Vagina (tissue), 2 donors: ENCODE measurements at regions not wholly inside any gene's neighbourhood (a gene's known extent, or its start where the extent isn't known, plus 50 kb on each side); places are given as distances from the start of the nearest gene placed in this dataset.
"Not testable (repeated sequence)": the region's sequence is repeated elsewhere in the genome, so short reads cannot be mapped to it uniquely, and the experiment has no call there.

ENCODE experiments used
- DNase-seq, 2 donors: peaks; one replicate each; pipeline ENCODE4 v3.0.0-alpha.2; 2017; ENCODE audit errors: extremely low spot score in 2 of 2
- H3K27ac ChIP-seq: fragments of 200-600 bp; sonication (generic); one replicate; pipeline ENCODE4 v1.5.1; 2019
- H3K27me3 ChIP-seq: fragments of 200-600 bp; sonication (generic); one replicate; pipeline ENCODE4 v1.5.1; 2019
- H3K36me3 ChIP-seq, 2 donors: fragments of 200-600 bp; sonication (generic); one replicate each; pipeline ENCODE4 v1.5.1; 2017 to 2019
- H3K4me1 ChIP-seq: fragments of 200-600 bp; sonication (generic); one replicate; pipeline ENCODE4 v1.5.1; 2019
- H3K4me3 ChIP-seq, 2 donors: fragments of 200-600 bp; sonication (generic); 1 replicate in 1 of 2; 2 replicates in 1 of 2; pipeline ENCODE4 v1.5.1; 2016 to 2019
- H3K9me3 ChIP-seq: fragments of 200-600 bp; sonication (generic); one replicate; pipeline ENCODE4 v1.5.1; 2019
- CTCF ChIP-seq, 3 experiments: fragments of 450-650 bp in 2 of 3; fragments of 200-600 bp in 1 of 3; sonication (generic) in 1 of 3; IDR thresholded peaks; one replicate each; pipeline ENCODE4 v1.5.1; 2017 to 2019; ENCODE audit warnings: antibody characterized with exemption in 3 of 3, mild to moderate bottlenecking in 2 of 3, moderate library complexity in 2 of 3
- POLR2A ChIP-seq, 2 donors: fragments of 450-650 bp; IDR thresholded peaks; one replicate each; pipeline ENCODE4 v1.6.1; 2017; ENCODE audit warnings: antibody characterized with exemption in 2 of 2, mild to moderate bottlenecking in 2 of 2, moderate library complexity in 2 of 2
- POLR2AphosphoS5 ChIP-seq, 2 donors: sonication (generic); formaldehyde crosslinking; IDR thresholded peaks; one replicate each; pipeline ENCODE4 v1.9.0; 2017; ENCODE audit warnings: antibody characterized with exemption in 2 of 2, mild to moderate bottlenecking in 2 of 2, low read depth in 1 of 2; ENCODE audit not compliant: insufficient read depth in 1 of 2
- intact Hi-C: fragments of 100-400 bp; cut with DNase I; formaldehyde crosslinking; loops from one replicate; pipeline ENCODE4 v1.15.1; 2023

DNA sequence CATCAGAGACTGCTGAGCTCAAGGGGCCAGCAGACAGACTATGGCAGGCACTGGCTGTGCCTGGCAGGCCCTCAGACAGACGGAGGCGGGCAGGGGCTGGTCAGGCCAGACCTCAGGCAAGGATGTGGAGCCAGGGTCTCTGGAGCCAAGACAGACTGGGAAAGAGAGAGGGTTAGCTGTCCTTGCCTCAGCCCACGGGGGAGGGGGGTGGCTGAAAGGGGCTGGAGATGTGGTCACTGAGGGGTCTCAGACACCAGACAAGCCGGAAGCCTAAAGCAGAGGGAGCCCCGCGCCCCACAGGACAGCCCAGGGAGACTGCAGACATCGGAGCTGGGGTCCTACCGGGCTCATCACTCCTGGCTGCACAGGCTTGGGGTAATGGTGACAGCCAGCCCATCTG is 141.2 kb upstream of the FOXD4L5 start:
- intact Hi-C loops = no loop called here
- H3K36me3 ChIP-seq = no peaks in the 10 kb centered on the region
- no peak overlapping the region for H3K4me3 ChIP-seq
- H3K27ac ChIP-seq = no peak overlapping the region
- TF ChIP-seq POLR2A (IDR thresholded peaks at IDR 0.05) = no peak
- TF ChIP-seq CTCF (IDR thresholded peaks at IDR 0.05) = no peak
- no peak for TF ChIP-seq POLR2AphosphoS5 (IDR thresholded peaks at IDR 0.05; ENCODE audit: insufficient read depth in 1 of 2, low read depth in 1 of 2)
- no peaks in the 10 kb centered on the region for H3K9me3 ChIP-seq
- no peak for DNase-seq
- no peaks in the 10 kb centered on the region for H3K4me1 ChIP-seq
- no peaks in the 10 kb centered on the region for H3K27me3 ChIP-seq

DNA sequence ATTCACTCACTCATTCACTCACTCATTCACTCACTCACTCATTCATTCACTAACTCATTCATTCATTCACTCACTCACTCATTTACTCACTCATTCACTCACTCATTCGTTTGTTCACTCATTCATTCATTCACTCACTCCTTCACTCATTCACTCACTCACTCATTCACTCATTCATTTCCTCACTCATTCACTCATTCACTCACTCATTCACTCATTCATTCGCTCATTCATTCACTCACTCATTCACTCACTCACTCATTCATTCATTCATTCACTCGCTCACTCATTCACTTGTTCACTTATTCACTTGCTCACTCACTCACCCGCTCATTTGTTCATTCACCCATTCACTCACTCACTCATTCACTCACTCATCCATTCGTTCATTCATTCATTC is 140.2 kb upstream of the FOXD4L5 start:
- intact Hi-C loops, H3K4me3 ChIP-seq, H3K27me3 ChIP-seq, DNase-seq, H3K4me1 ChIP-seq, H3K36me3 ChIP-seq, H3K27ac ChIP-seq, H3K9me3 ChIP-seq: not testable (repeated sequence)

DNA sequence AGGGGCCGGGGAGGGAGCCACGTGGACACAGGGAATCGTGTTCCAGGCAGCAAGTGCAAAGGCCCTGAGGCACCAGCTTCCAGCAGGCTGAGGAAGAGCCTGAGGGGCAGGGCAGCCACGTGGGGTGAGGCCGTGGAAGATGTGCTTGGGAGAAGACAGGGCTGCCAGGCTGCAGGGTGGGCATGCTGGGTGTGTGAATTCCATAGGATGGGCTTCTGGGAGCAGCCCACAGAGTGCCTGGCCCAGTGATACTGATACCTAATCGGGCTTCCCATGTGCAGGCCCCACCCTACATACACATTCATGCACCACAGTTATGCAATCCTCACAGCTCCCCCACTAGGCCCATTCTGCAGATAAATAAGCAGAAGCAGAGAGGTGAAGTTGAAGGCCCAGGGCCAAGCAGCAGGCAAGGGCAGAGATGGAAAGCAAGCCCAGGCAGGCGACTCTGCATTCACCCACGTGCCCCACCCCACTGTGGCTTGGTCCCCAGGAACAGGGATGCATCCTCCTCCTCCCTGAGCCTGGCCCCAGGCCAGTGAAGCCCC is 139.5 kb upstream of the FOXD4L5 start:
- H3K36me3 ChIP-seq, H3K9me3 ChIP-seq, H3K27me3 ChIP-seq, H3K4me1 ChIP-seq, DNase-seq, H3K4me3 ChIP-seq, H3K27ac ChIP-seq, intact Hi-C loops: not testable (repeated sequence)

DNA sequence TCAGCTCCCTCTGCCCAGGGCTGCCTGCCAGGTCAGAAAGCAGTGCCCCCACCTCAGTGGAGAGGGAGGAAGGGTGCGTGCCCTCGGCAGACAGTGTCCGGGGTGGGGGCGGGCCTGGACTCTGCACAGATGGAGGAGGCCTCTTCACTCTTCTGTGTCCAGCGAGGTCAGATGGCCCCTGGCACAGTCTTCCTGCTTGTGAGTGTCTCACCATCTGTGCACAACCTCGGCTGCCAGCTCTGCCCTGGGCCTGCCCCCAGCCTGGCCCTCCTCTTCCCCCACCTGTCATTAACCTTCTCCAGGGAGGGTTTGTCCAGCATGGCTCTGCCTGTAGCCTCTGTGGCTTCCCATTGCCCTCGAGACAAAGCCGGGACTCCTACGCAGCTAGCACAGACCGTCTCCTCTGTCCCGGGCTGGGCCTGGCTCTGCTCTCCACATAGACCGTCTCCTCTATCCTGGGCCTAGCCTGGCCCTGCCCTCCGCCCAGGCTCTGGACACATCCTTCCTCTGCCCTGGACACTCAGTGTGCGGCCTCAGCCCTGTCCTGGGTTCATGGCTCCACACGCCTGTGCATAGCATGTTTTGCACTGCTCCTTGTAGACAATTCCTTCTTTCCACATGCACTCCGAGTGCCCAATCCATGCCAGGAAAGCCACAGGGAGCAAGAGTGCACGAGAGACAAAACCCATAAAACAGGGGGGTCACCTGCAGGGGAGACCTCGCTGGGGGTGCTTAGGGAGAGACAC is 138.9 kb upstream of the FOXD4L5 start:
- H3K36me3 ChIP-seq, H3K9me3 ChIP-seq, H3K27ac ChIP-seq, H3K4me1 ChIP-seq, H3K4me3 ChIP-seq, H3K27me3 ChIP-seq, intact Hi-C loops, DNase-seq: not testable (repeated sequence)

DNA sequence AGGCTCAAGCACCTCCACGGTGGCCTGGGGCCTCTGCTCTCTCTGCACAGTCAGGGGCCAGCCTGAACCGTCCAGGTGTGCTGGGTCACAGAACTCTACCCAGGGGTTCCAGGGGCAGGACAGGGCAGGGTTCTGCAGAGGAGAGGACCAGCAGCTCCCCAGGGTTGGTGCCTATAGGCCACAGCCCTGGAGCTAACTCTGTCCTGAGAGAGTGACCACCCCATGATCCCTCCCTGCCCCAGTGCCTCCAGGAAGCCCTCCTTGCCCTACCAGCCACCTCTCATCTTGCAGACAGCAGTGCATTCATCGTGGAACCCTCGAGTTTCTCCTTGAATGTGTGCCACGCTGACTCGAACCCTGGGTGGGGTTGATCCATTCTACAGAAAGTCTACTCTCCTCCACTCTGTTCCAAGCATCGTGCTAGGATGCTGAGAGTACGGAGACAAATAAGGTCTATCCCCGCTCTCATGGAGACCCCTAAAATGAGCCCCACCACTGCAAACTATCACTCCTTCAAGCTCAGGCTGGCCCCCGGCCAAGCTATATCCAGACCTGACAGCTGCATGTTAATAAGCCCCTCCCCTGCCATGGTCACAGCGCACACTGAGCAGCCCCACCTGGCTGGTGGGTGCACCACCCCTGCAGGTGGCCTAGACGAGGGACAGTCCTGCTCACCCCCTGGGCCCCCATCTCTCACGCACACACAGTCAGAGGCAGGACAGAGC is 138.1 kb upstream of the FOXD4L5 start:
- DNase-seq, H3K27ac ChIP-seq, H3K4me1 ChIP-seq, H3K9me3 ChIP-seq, H3K27me3 ChIP-seq, H3K36me3 ChIP-seq, intact Hi-C loops, H3K4me3 ChIP-seq: not testable (repeated sequence)

DNA sequence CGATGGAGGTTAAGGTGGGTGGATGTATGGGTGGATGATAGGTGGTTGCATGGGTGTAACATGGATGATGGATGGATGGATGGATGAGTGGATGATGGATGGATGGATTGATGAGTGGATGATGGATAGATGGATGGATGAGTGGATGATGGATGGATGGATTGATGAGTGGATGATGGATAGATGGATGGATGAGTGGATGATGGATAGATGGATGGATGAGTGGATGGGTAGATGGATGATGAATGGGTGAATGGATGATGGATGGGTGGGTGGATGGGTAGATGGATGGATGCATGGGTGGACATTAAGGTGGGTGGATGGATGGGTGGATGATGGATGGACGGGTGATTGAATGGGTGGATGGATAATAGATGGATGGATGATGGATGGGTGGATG is 136.5 kb upstream of the FOXD4L5 start:
- intact Hi-C loops = not testable (repeated sequence)

GRCh38 chr9:65420771-65421170 is 135.8 kb upstream of the FOXD4L5 start:
- no peaks in the 10 kb centered on the region for H3K36me3 ChIP-seq
- TF ChIP-seq CTCF (IDR thresholded peaks at IDR 0.05) (no peak), POLR2A (IDR thresholded peaks at IDR 0.05) (no peak), POLR2AphosphoS5 (IDR thresholded peaks at IDR 0.05; ENCODE audit: insufficient read depth in 1 of 2, low read depth in 1 of 2) (no peak)
- DNase-seq = no peak
- H3K27ac ChIP-seq = no peak overlapping the region
- no peak overlapping the region for H3K4me3 ChIP-seq
- H3K9me3 ChIP-seq = no peaks in the 10 kb centered on the region
- intact Hi-C loops = no loop called here
- no peaks in the 10 kb centered on the region for H3K27me3 ChIP-seq
- H3K4me1 ChIP-seq = no peaks in the 10 kb centered on the region

More for the DNA sequence above, 136.5 kb upstream of the FOXD4L5 start:
- not testable (repeated sequence) for H3K4me1 ChIP-seq, DNase-seq, H3K9me3 ChIP-seq, H3K27ac ChIP-seq, H3K4me3 ChIP-seq, H3K36me3 ChIP-seq, H3K27me3 ChIP-seq

DNA sequence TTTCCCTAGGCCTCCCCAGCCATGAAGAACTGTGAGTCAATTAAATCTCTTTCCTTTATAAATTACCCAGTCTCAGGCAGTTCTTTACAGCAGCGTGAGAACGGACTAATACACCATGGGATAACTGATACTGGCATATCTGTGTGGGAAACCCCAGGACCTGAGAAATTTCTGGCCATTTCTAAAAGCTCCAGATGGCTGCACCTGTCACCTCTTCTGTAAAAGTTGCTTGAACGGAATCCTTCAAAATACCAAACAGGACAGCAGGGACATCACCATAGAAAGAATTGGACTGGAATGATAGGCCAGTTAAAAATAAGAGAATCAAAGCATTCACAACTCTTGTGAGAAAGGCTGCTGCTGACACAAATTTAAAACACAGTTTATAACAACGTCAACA is 134.0 kb upstream of the FOXD4L5 start:
- H3K27ac ChIP-seq, H3K9me3 ChIP-seq, intact Hi-C loops, H3K4me1 ChIP-seq, H3K4me3 ChIP-seq, H3K36me3 ChIP-seq, H3K27me3 ChIP-seq, DNase-seq: not testable (repeated sequence)

DNA sequence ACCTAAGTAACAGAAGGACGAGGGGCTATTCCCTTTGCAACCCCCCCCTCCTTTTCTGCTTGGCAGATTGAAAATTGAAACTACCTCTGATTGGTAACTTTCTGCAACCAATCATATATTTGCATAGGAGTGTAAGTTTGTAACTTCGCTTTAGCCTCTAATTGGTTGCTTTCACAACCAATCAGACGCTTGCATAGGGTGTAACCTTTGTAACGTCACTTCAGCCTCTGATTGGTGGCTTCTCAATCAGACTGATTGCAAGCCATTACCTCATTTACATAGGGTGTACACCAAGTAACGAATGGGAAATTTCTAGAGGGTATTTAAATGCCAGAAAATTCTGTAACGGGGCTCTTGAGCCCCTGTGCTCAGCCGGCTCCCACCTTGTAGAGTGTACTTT is 131.9 kb upstream of the FOXD4L5 start:
- intact Hi-C loops, H3K4me1 ChIP-seq: not testable (repeated sequence)

GRCh38 chr9:65414249-65414648 is 129.2 kb upstream of the FOXD4L5 start:
- H3K36me3 ChIP-seq, H3K27me3 ChIP-seq, H3K4me3 ChIP-seq, H3K27ac ChIP-seq, H3K4me1 ChIP-seq, DNase-seq, intact Hi-C loops, H3K9me3 ChIP-seq: not testable (repeated sequence)

More for the DNA sequence above, 131.9 kb upstream of the FOXD4L5 start:
- not testable (repeated sequence) for H3K9me3 ChIP-seq, H3K27ac ChIP-seq, H3K27me3 ChIP-seq, H3K4me3 ChIP-seq, H3K36me3 ChIP-seq, DNase-seq

- DNase-seq, H3K27me3 ChIP-seq, H3K36me3 ChIP-seq, H3K9me3 ChIP-seq, intact Hi-C loops, H3K27ac ChIP-seq, H3K4me1 ChIP-seq, H3K4me3 ChIP-seq: not testable (repeated sequence)
Measured at GRCh38 chr9:65413371-65413770, 128.4 kb upstream of the FOXD4L5 start.
